NCI-H2107 treated with DMSO at 0.1 percent for 48 hours (cell line): ENCODE measurements at regions not wholly inside any gene's neighbourhood (a gene's known extent, or its start where the extent isn't known, plus 50 kb on each side); places are given as distances from the start of the nearest gene placed in this dataset.
"Not testable (repeated sequence)": the region's sequence is repeated elsewhere in the genome, so short reads cannot be mapped to it uniquely, and the experiment has no call there.

Source experiments
- DNase-seq: peaks from one replicate; lab custom pipeline; 2025; ENCODE audit not compliant: unreplicated experiment; lab: John Stamatoyannopoulos, UW

GRCh38 chr2:126189527-126189926 is 466.4 kb upstream of the GYPC start:
- DNase-seq, result no peak

GRCh38 chr2:126200538-126200937 is 455.4 kb upstream of the GYPC start:
- DNase-seq, result no peak

GRCh38 chr2:126208266-126208665 is 447.7 kb upstream of the GYPC start:
- DNase-seq, result no peak

- DNase-seq, result no peak
These were observed 443.2 kb upstream of the GYPC start for GRCh38 chr2:126212735-126213134.

- no peak for DNase-seq
These were observed 436.9 kb upstream of the GYPC start for GRCh38 chr2:126219081-126219480.

GRCh38 chr2:126220331-126220730 is 435.6 kb upstream of the GYPC start:
- DNase-seq, result no peak

- no peak for DNase-seq
These were observed 434.5 kb upstream of the GYPC start for GRCh38 chr2:126221506-126221905.

GRCh38 chr2:126222278-126222677 is 433.7 kb upstream of the GYPC start:
- no peak for DNase-seq

GRCh38 chr2:126224776-126225175 is 431.2 kb upstream of the GYPC start:
- DNase-seq, result no peak

- DNase-seq, result no peak
These were observed 428.7 kb upstream of the GYPC start for GRCh38 chr2:126227250-126227649.

GRCh38 chr2:126228531-126228930 is 427.4 kb upstream of the GYPC start:
- no peak for DNase-seq

GRCh38 chr2:126238251-126238650 is 417.7 kb upstream of the GYPC start:
- no peak for DNase-seq

- DNase-seq, result no peak
These were observed 416.5 kb upstream of the GYPC start for GRCh38 chr2:126239320-126239955.

- DNase-seq, result no peak
These were observed 415.0 kb upstream of the GYPC start for GRCh38 chr2:126241001-126241400.

- DNase-seq, result no peak
These were observed 414.5 kb upstream of the GYPC start for GRCh38 chr2:126241411-126241810.

GRCh38 chr2:126244937-126245336 is 411.0 kb upstream of the GYPC start:
- no peak for DNase-seq

- DNase-seq, result no peak
These were observed 402.3 kb upstream of the GYPC start for GRCh38 chr2:126253669-126254068.

- no peak for DNase-seq
These were observed 391.3 kb upstream of the GYPC start for GRCh38 chr2:126264625-126265024.

GRCh38 chr2:126269911-126270310 is 386.0 kb upstream of the GYPC start:
- DNase-seq, result no peak

GRCh38 chr2:126270587-126270986 is 385.4 kb upstream of the GYPC start:
- no peak for DNase-seq

- no peak for DNase-seq
These were observed 383.6 kb upstream of the GYPC start for GRCh38 chr2:126272401-126272800.

- no peak for DNase-seq
These were observed 380.9 kb upstream of the GYPC start for GRCh38 chr2:126275098-126275497.

GRCh38 chr2:126276268-126276667 is 379.7 kb upstream of the GYPC start:
- DNase-seq, result not testable (repeated sequence)
